Astrocyte (in vitro differentiated cells and primary cell): ENCODE measurements at regions not wholly inside any gene's neighbourhood (a gene's known extent, or its start where the extent isn't known, plus 50 kb on each side); places are given as distances from the start of the nearest gene placed in this dataset.

Experiments
- DNase-seq: peaks from one replicate; pipeline ENCODE4 v3.0.0-alpha.2; 2010; ENCODE audit warnings: low read depth
- FAIRE-seq: peaks from 2 replicates; lab custom pipeline; 2011; peaks lifted over from hg19 to GRCh38; lab: Jason Lieb, UNC
- H2AFZ ChIP-seq: 2 replicates; pipeline ENCODE4 v1.6.0; 2012; ENCODE audit warnings: low read depth, low read length, inconsistent platforms
- H3K27ac ChIP-seq: 2 replicates; pipeline ENCODE4 v1.5.1; 2011; ENCODE audit warnings: low read depth, low read length, inconsistent platforms
- H3K27me3 ChIP-seq: 2 replicates; pipeline ENCODE4 v1.6.0; 2011; ENCODE audit warnings: low read length, inconsistent platforms; ENCODE audit not compliant: insufficient read depth
- H3K36me3 ChIP-seq: 2 replicates; pipeline ENCODE4 v1.5.1; 2011; ENCODE audit warnings: low read length, inconsistent platforms; ENCODE audit not compliant: insufficient read depth
- H3K4me1 ChIP-seq: 2 replicates; pipeline ENCODE4 v1.5.1; 2011; ENCODE audit warnings: low read length, inconsistent platforms; ENCODE audit not compliant: insufficient read depth
- H3K4me2 ChIP-seq: 2 replicates; pipeline ENCODE4 v1.6.0; 2012; ENCODE audit warnings: low read length, inconsistent platforms
- H3K4me3 ChIP-seq: 2 replicates; pipeline ENCODE4 v1.5.1; 2011; ENCODE audit warnings: low read depth, mild to moderate bottlenecking, low read length, inconsistent platforms; ENCODE audit not compliant: insufficient read depth
- H3K79me2 ChIP-seq: 2 replicates; pipeline ENCODE4 v1.6.0; 2012; ENCODE audit warnings: mild to moderate bottlenecking, low read length, inconsistent platforms; ENCODE audit not compliant: insufficient read depth
- H3K9ac ChIP-seq: 2 replicates; pipeline ENCODE4 v1.6.0; 2012; ENCODE audit warnings: mild to moderate bottlenecking, low read length, inconsistent platforms
- H3K9me3 ChIP-seq: 2 replicates; pipeline ENCODE4 v1.5.1; 2012; ENCODE audit warnings: low read depth, mild to moderate bottlenecking, low read length, inconsistent platforms; ENCODE audit not compliant: insufficient read depth
- H4K20me1 ChIP-seq: 2 replicates; pipeline ENCODE4 v1.6.0; 2012; ENCODE audit warnings: low read length, inconsistent platforms; ENCODE audit not compliant: insufficient read depth
- H3K27ac Mint-ChIP-seq: one replicate; pipeline ENCODE4 v1.8.0; 2021; ENCODE audit warnings: mild to moderate bottlenecking, mixed read lengths; ENCODE audit not compliant: unreplicated experiment
- H3K27me3 Mint-ChIP-seq: one replicate; pipeline ENCODE4 v1.8.0; 2021; ENCODE audit warnings: low read depth, mixed read lengths; ENCODE audit not compliant: unreplicated experiment
- H3K36me3 Mint-ChIP-seq: one replicate; pipeline ENCODE4 v1.8.0; 2021; ENCODE audit warnings: low read depth, mixed read lengths; ENCODE audit not compliant: unreplicated experiment
- H3K4me1 Mint-ChIP-seq: one replicate; pipeline ENCODE4 v1.8.0; 2021; ENCODE audit warnings: low read depth, mixed read lengths; ENCODE audit not compliant: unreplicated experiment
- H3K4me3 Mint-ChIP-seq: one replicate; pipeline ENCODE4 v1.8.0; 2021; ENCODE audit warnings: mild to moderate bottlenecking, moderate library complexity, mixed read lengths; ENCODE audit not compliant: unreplicated experiment
- H3K9me3 Mint-ChIP-seq: one replicate; pipeline ENCODE4 v1.8.0; 2021; ENCODE audit warnings: mild to moderate bottlenecking, mixed read lengths; ENCODE audit not compliant: unreplicated experiment
- EZH2 ChIP-seq: IDR thresholded peaks from 2 replicates; pipeline ENCODE4 v1.6.1; 2012; ENCODE audit warnings: mild to moderate bottlenecking, low read length, inconsistent platforms; ENCODE audit not compliant: insufficient read depth
- TF ChIP-seq, protein P1 (sequence below): IDR thresholded peaks from 2 replicates; pipeline ENCODE4 v1.5.1; 2011; ENCODE audit warnings: low read depth, mild to moderate bottlenecking, inconsistent platforms, low read length, moderate library complexity; ENCODE audit not compliant: insufficient read depth

DNA sequence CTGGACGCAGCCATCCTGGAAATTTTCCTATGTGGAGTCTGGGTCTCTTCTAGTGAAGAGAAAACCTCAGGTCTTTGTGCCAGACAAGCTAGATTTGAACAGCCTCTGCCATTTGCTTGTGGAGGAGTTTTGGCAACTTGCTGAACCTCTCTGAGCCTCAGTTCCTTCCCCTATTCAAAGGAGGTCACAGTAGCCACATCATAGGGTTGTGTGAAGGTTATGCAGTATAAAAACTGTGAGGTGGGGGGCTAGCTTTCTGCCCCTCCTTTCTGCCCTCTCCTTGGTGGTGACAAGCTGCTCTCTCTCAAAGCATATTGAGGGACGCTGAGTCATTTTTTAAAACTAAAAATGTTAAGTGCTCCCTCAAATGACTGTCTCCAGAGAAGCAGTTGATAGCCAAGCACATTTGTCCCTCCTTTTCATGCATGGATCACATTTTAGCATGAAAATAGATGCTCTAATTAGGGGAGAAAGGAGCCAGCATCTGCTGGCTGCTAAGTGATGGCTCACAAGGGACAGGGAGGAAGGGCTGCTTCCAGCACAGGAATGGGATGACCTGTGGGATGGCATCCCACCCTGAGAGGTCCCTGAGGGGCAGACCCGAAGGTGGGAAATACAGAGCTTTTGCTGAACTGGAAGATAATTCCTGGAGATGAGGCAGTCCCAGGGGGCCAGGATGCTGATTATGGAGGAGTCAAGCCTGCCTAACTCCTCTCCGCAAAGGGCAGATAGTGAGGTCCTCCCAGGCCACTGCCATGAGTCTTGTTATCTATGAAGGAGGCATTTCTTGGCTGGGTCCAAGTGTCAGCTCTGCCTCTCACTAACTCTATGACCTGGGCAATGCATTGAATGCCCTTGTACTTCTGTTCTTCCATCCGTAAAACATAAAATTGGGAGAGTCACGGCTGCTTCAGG is 218.8 kb downstream of the RAB11FIP4 start:
- no peak overlapping the region for H2AFZ ChIP-seq
- no peak overlapping the region for H3K27ac ChIP-seq
- Mint-ChIP-seq H3K4me1 (no peaks in the 10 kb centered on the region), H3K36me3 (no peaks in the 10 kb centered on the region), H3K4me3 (no peak overlapping the region), H3K9me3 (no peaks in the 10 kb centered on the region), H3K27ac (no peak overlapping the region), H3K27me3 (no peaks in the 10 kb centered on the region)
- H3K4me2 ChIP-seq: no peak overlapping the region
- FAIRE-seq: no peak
- no peaks in the 10 kb centered on the region for H3K4me1 ChIP-seq
- H3K27me3 ChIP-seq: no peaks in the 10 kb centered on the region
- no peaks in the 10 kb centered on the region for H3K36me3 ChIP-seq
- no peaks in the 10 kb centered on the region for H3K9me3 ChIP-seq
- H3K4me3 ChIP-seq: no peak overlapping the region
- H3K79me2 ChIP-seq: no peaks in the 10 kb centered on the region
- no peak overlapping the region for H3K9ac ChIP-seq
- no peaks in the 10 kb centered on the region for H4K20me1 ChIP-seq
- TF ChIP-seq, protein P1, sequence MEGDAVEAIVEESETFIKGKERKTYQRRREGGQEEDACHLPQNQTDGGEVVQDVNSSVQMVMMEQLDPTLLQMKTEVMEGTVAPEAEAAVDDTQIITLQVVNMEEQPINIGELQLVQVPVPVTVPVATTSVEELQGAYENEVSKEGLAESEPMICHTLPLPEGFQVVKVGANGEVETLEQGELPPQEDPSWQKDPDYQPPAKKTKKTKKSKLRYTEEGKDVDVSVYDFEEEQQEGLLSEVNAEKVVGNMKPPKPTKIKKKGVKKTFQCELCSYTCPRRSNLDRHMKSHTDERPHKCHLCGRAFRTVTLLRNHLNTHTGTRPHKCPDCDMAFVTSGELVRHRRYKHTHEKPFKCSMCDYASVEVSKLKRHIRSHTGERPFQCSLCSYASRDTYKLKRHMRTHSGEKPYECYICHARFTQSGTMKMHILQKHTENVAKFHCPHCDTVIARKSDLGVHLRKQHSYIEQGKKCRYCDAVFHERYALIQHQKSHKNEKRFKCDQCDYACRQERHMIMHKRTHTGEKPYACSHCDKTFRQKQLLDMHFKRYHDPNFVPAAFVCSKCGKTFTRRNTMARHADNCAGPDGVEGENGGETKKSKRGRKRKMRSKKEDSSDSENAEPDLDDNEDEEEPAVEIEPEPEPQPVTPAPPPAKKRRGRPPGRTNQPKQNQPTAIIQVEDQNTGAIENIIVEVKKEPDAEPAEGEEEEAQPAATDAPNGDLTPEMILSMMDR: no peak
- no peak for TF ChIP-seq EZH2
- DNase-seq: no peak

DNA sequence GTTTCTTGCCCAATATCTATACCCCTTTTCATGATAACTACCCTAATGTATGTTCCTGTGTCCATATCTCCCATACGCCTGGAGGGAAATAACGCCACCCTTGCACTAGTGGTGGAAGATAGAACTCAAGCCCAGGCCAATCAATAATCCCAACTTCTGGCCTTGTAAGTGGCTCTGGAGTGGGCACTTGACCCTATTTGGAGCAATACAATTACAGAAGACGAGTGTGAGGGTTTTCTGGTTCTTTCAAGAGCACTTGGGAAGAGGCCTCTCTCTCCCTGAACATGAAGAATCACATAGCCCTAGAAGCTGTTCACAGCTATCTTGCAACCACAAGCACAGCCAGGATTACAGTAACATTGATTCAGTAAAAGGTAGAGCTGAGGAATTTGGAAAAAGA is 217.9 kb downstream of the RAB11FIP4 start:
- no peaks in the 10 kb centered on the region for H3K9me3 Mint-ChIP-seq
- Histone ChIP-seq H4K20me1 (no peaks in the 10 kb centered on the region), H3K27me3 (no peaks in the 10 kb centered on the region), H3K4me2 (no peak overlapping the region), H3K27ac (no peak overlapping the region), H3K79me2 (no peaks in the 10 kb centered on the region), H3K36me3 (no peaks in the 10 kb centered on the region), H3K4me3 (no peak overlapping the region), H3K9ac (no peak overlapping the region), H3K9me3 (no peaks in the 10 kb centered on the region), H2AFZ (no peak overlapping the region), H3K4me1 (no peaks in the 10 kb centered on the region)
- H3K4me3 Mint-ChIP-seq: no peak overlapping the region
- H3K27me3 Mint-ChIP-seq: no peaks in the 10 kb centered on the region
- FAIRE-seq (no peak), DNase-seq (peak; percentile 30)
- TF ChIP-seq EZH2: no peak
- TF ChIP-seq, protein P1: no peak
- H3K27ac Mint-ChIP-seq: no peak overlapping the region
- H3K36me3 Mint-ChIP-seq: no peaks in the 10 kb centered on the region
- H3K4me1 Mint-ChIP-seq: no peaks in the 10 kb centered on the region
